ENCODE measurements at regions not wholly inside any gene's neighbourhood (a gene's known extent, or its start where the extent isn't known, plus 50 kb on each side); places are given as distances from the start of the nearest gene placed in this dataset.

DNA sequence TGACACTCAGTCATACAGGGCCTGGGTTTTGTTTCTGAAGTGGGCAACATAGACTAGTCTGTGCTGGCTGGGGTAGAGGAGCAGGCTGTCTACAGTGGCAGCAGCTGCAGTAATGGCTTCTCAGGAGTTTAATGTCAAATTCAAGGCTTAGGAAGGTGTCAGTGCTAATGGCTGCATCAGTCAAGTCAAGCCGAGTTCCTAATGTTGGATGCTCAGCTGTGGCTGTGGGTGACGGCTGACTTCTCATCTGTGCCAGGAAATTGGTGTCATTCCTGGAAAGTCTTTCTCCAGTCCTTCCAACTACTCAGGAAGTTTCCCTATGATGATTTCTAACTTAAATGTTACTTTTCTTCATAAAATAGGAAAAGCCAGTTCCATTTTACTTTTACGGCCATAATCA lies 468.1 kb upstream of the IGFBP3 start:
- Histone ChIP-seq H3K9me3 (ENCODE audit: control extremely low read depth in 1 of 3, control insufficient read depth in 2 of 3, insufficient read depth in 1 of 3, low read length in 2 of 3) (peaks cover 0 to 2% (median 0%) of the 10 kb centered on the region in 3 donors), H3K79me2 (ENCODE audit: control insufficient read depth, insufficient read depth, low read length) (no peaks in the 10 kb centered on the region), H3K27me3 (replicated peaks in 1 of 4; ENCODE audit: control extremely low read depth in 1 of 4, control insufficient read depth in 3 of 4, insufficient read depth in 4 of 4, low read length in 3 of 4) (no peaks in the 10 kb centered on the region), H3K4me1 (ENCODE audit: control insufficient read depth in 2 of 2, insufficient read depth in 2 of 2, low read length in 2 of 2) (no peaks in the 10 kb centered on the region), H3K9ac (ENCODE audit: low read length) (no peak overlapping the region), H3K4me2 (replicated peaks; ENCODE audit: low read depth, low read length, poor library complexity, severe bottlenecking) (no peak overlapping the region), H2AFZ (ENCODE audit: insufficient read depth, low read depth, low read length, poor library complexity, severe bottlenecking) (no peak overlapping the region), H4K20me1 (ENCODE audit: control insufficient read depth, insufficient read depth, low read length, poor library complexity, severe bottlenecking) (no peaks in the 10 kb centered on the region), H3K4me3 (ENCODE audit: control extremely low read depth in 1 of 5, extremely low read depth in 1 of 5, insufficient read depth in 1 of 5, low read depth in 2 of 5, low read length in 4 of 5) (no peak overlapping the region), H3K27ac (ENCODE audit: low read length in 2 of 2) (no peak overlapping the region), H3K36me3 (replicated peaks in 1 of 2; ENCODE audit: control extremely low read depth in 1 of 2, control insufficient read depth in 1 of 2, extremely low read depth in 1 of 2, insufficient read depth in 2 of 2, low read length in 1 of 2) (no peaks in the 10 kb centered on the region)
- no peaks in the 10 kb centered on the region for H3K27me3 Mint-ChIP-seq
- intact Hi-C loops (cut with micrococcal nuclease): no loop called here
- peaks cover 5% of the 10 kb centered on the region for H3K9me3 Mint-ChIP-seq (ENCODE audit: insufficient read depth)
- ChIA-PET CTCF (interaction anchor here (0.9 kb wide), 1 partner anchor 12 kb away, joined by 3 read pairs; no protein-coding TSS in a partner anchor), POLR2A (no interaction called here)
- 100% methylated on average over 1 of the region's 3 CpGs for WGBS (ENCODE audit: insufficient coverage)
- H3K4me1 Mint-ChIP-seq: no peaks in the 10 kb centered on the region
- no peak overlapping the region for H3K27ac Mint-ChIP-seq
- no peak for DNase-seq
- TF ChIP-seq EZH2 (IDR thresholded peaks at IDR 0.05; ENCODE audit: borderline replicate concordance, insufficient read depth, low read depth, low read length, poor library complexity, severe bottlenecking): no peak
- TF ChIP-seq, protein P1, sequence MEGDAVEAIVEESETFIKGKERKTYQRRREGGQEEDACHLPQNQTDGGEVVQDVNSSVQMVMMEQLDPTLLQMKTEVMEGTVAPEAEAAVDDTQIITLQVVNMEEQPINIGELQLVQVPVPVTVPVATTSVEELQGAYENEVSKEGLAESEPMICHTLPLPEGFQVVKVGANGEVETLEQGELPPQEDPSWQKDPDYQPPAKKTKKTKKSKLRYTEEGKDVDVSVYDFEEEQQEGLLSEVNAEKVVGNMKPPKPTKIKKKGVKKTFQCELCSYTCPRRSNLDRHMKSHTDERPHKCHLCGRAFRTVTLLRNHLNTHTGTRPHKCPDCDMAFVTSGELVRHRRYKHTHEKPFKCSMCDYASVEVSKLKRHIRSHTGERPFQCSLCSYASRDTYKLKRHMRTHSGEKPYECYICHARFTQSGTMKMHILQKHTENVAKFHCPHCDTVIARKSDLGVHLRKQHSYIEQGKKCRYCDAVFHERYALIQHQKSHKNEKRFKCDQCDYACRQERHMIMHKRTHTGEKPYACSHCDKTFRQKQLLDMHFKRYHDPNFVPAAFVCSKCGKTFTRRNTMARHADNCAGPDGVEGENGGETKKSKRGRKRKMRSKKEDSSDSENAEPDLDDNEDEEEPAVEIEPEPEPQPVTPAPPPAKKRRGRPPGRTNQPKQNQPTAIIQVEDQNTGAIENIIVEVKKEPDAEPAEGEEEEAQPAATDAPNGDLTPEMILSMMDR (IDR thresholded peaks at IDR 0.05): no peak
- no peak for ATAC-seq (ENCODE audit: low read depth)
- H3K4me3 Mint-ChIP-seq: no peak overlapping the region

DNA sequence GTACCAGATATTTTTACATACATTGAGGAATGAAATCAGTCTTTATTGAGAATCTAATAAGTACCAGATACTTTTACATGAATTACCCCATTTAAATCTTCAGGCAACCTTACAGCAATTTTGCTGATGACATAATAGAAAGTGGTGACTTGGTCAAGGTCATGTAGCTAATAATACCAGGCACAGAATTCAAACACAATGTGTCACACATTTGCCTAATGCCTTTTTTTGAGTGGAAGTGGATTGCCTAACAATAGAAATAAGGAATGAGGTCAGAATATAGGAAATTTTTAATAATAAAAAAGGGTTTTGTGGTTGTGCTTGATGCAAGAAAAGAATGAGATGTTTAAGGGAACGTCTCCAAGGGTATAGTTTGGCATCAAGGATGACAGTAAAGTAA lies 466.6 kb upstream of the IGFBP3 start:
- Histone ChIP-seq H3K27me3 (replicated peaks in 1 of 4; ENCODE audit: control extremely low read depth in 1 of 4, control insufficient read depth in 3 of 4, insufficient read depth in 4 of 4, low read length in 3 of 4) (no peaks in the 10 kb centered on the region), H3K4me3 (ENCODE audit: control extremely low read depth in 1 of 5, extremely low read depth in 1 of 5, insufficient read depth in 1 of 5, low read depth in 2 of 5, low read length in 4 of 5) (no peak overlapping the region), H4K20me1 (ENCODE audit: control insufficient read depth, insufficient read depth, low read length, poor library complexity, severe bottlenecking) (no peaks in the 10 kb centered on the region), H3K4me2 (replicated peaks; ENCODE audit: low read depth, low read length, poor library complexity, severe bottlenecking) (no peak overlapping the region), H3K4me1 (ENCODE audit: control insufficient read depth in 2 of 2, insufficient read depth in 2 of 2, low read length in 2 of 2) (no peaks in the 10 kb centered on the region), H3K36me3 (replicated peaks in 1 of 2; ENCODE audit: control extremely low read depth in 1 of 2, control insufficient read depth in 1 of 2, extremely low read depth in 1 of 2, insufficient read depth in 2 of 2, low read length in 1 of 2) (no peaks in the 10 kb centered on the region), H3K9ac (ENCODE audit: low read length) (no peak overlapping the region), H3K79me2 (ENCODE audit: control insufficient read depth, insufficient read depth, low read length) (no peaks in the 10 kb centered on the region), H3K27ac (ENCODE audit: low read length in 2 of 2) (no peak overlapping the region), H3K9me3 (ENCODE audit: control extremely low read depth in 1 of 3, control insufficient read depth in 2 of 3, insufficient read depth in 1 of 3, low read length in 2 of 3) (peaks cover 0 to 3% (median 0%) of the 10 kb centered on the region in 3 donors), H2AFZ (ENCODE audit: insufficient read depth, low read depth, low read length, poor library complexity, severe bottlenecking) (no peak overlapping the region)
- H3K4me1 Mint-ChIP-seq: no peaks in the 10 kb centered on the region
- H3K9me3 Mint-ChIP-seq (ENCODE audit: insufficient read depth): peaks cover 5% of the 10 kb centered on the region
- no peak for ATAC-seq (ENCODE audit: low read depth)
- POLR2A ChIA-PET: no interaction called here
- DNase-seq: no peak
- no peak overlapping the region for H3K27ac Mint-ChIP-seq
- CTCF ChIA-PET: no interaction called here
- intact Hi-C loops (cut with micrococcal nuclease): no loop called here
- no peaks in the 10 kb centered on the region for H3K27me3 Mint-ChIP-seq
- no peak overlapping the region for H3K4me3 Mint-ChIP-seq
- no CpG with 5 or more reads among the region's 1 CpG for WGBS (ENCODE audit: insufficient coverage)
- no peak for TF ChIP-seq EZH2 (IDR thresholded peaks at IDR 0.05; ENCODE audit: borderline replicate concordance, insufficient read depth, low read depth, low read length, poor library complexity, severe bottlenecking)
- TF ChIP-seq, protein P1 (IDR thresholded peaks at IDR 0.05): no peak
